ENCODE measurements at regions not wholly inside any gene's neighbourhood (a gene's known extent, or its start where the extent isn't known, plus 50 kb on each side); places are given as distances from the start of the nearest gene placed in this dataset.

DNA sequence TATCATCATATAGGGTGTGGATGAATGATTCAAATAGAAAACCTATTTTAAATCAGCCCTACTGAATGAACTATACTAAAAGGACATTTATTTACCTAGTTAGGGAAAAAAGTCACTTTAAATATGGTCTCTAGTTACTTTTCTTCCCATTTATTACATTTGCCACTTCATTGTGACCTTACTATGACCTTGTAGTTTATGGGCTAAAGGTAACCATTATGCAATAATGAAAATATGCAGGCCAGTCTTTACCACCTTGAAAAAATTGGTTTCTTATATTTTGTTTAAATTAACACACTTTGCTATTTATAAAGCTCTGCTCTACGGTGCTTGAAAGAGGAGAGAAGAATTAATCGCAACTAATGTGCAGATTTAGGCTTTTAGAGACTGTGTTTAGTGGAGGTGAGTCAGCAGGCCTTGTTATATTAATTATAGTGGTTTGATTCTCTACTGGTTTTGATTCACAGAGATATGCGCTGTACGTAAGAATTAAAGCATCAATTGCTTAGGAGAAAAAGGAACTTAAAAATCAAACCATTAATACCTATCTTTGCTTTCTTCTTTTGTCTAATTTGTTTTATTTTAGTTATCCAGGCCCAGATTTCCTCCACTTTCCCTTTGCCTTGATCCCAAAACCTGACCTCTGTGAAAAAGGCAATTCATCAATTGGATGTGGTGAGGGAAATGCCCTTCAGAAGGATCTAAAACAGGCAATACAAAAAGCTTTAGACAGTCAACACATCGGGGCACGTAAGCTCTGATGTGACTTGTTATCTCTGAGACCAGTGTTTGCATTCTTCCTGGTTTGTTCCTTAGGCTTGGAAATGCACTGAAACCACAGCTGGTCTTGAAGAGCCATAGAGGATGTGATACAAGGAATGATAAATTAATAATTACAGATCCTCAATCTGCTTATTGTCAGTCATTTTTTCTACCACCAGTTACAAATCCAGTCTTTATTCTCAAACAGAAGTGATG is 141.2 kb upstream of the HDAC9 start:
- no peak for TF ChIP-seq CTCF (IDR thresholded peaks at IDR 0.05; ENCODE audit: insufficient read depth, low read depth, low read length)
- no peak for TF ChIP-seq EZH2 (IDR thresholded peaks at IDR 0.05; ENCODE audit: insufficient read depth, low read length)

Measured in astrocyte (in vitro differentiated cells and primary cell).